HL-60 (cell line): ENCODE measurements at regions not wholly inside any gene's neighbourhood (a gene's known extent, or its start where the extent isn't known, plus 50 kb on each side); places are given as distances from the start of the nearest gene placed in this dataset.
"Not testable (repeated sequence)": the region's sequence is repeated elsewhere in the genome, so short reads cannot be mapped to it uniquely, and the experiment has no call there.

Experiments
- DNase-seq, 2 experiments: peaks; one replicate each; pipeline ENCODE4 v3.0.0-alpha.2; 2010 to 2020; ENCODE audit warnings: low read depth in 1 of 2, low spot score in 1 of 2
- H3K27ac ChIP-seq: fragments of 250-450 bp; sonication (Bioruptor Pico); replicated peaks from 2 replicates; pipeline ENCODE4 v1.5.1; 2020; ENCODE audit warnings: mild to moderate bottlenecking, moderate library complexity
- H3K27me3 ChIP-seq: fragments of 250-450 bp; sonication (Bioruptor Pico); 2 replicates; pipeline ENCODE4 v1.5.1; 2021; ENCODE audit warnings: mild to moderate bottlenecking, moderate library complexity; ENCODE audit not compliant: insufficient read depth, poor library complexity, severe bottlenecking
- H3K4me3 ChIP-seq: replicated peaks from 2 replicates; pipeline ENCODE4 v1.5.1; 2011; ENCODE audit warnings: mild to moderate bottlenecking, control low read depth, low read length; ENCODE audit not compliant: insufficient read depth
- GABPA ChIP-seq: IDR thresholded peaks from 2 replicates; pipeline ENCODE4 v1.6.1; 2012; ENCODE audit warnings: low read depth
- POLR2AphosphoS5 ChIP-seq: IDR thresholded peaks from 2 replicates; pipeline ENCODE4 v1.6.1; 2012; ENCODE audit warnings: low read depth
- SPI1 ChIP-seq: IDR thresholded peaks from 2 replicates; pipeline ENCODE4 v1.6.1; 2012; ENCODE audit warnings: low read depth, mild to moderate bottlenecking, borderline replicate concordance
- TF ChIP-seq, protein P1 (sequence below): IDR thresholded peaks from one replicate; pipeline ENCODE4 v1.5.1; 2011; ENCODE audit warnings: low read length, control low read depth, inconsistent platforms; ENCODE audit not compliant: insufficient read depth
- TF ChIP-seq, protein P2 (sequence below): IDR thresholded peaks from 2 replicates; pipeline ENCODE4 v1.6.1; 2012; ENCODE audit warnings: low read depth; ENCODE audit not compliant: insufficient replicate concordance

DNA sequence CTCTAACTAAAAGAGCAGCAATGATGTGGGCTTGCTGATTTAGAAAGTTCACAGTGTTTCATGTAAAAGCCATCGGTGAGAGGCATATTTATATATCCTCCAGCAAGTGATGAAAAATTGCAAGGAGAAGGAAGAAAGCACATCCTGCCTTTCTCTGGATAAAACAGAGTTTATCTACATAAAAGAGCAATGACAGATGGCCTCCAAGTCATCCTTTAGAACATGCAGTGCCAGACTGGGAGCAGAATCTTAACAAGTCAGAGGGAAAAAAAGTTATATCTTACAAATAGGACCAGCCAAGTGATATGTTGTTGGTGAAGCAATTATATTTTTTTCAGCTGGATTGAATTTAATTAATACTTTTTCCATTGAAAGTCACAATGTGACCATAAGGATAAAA, 253.8 kb upstream of the MGMT start:
- no peaks in the 10 kb centered on the region for H3K27me3 ChIP-seq
- no peak overlapping the region for H3K4me3 ChIP-seq
- TF ChIP-seq, protein P1, sequence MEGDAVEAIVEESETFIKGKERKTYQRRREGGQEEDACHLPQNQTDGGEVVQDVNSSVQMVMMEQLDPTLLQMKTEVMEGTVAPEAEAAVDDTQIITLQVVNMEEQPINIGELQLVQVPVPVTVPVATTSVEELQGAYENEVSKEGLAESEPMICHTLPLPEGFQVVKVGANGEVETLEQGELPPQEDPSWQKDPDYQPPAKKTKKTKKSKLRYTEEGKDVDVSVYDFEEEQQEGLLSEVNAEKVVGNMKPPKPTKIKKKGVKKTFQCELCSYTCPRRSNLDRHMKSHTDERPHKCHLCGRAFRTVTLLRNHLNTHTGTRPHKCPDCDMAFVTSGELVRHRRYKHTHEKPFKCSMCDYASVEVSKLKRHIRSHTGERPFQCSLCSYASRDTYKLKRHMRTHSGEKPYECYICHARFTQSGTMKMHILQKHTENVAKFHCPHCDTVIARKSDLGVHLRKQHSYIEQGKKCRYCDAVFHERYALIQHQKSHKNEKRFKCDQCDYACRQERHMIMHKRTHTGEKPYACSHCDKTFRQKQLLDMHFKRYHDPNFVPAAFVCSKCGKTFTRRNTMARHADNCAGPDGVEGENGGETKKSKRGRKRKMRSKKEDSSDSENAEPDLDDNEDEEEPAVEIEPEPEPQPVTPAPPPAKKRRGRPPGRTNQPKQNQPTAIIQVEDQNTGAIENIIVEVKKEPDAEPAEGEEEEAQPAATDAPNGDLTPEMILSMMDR: no peak
- no peak for TF ChIP-seq GABPA
- TF ChIP-seq, protein P2, sequence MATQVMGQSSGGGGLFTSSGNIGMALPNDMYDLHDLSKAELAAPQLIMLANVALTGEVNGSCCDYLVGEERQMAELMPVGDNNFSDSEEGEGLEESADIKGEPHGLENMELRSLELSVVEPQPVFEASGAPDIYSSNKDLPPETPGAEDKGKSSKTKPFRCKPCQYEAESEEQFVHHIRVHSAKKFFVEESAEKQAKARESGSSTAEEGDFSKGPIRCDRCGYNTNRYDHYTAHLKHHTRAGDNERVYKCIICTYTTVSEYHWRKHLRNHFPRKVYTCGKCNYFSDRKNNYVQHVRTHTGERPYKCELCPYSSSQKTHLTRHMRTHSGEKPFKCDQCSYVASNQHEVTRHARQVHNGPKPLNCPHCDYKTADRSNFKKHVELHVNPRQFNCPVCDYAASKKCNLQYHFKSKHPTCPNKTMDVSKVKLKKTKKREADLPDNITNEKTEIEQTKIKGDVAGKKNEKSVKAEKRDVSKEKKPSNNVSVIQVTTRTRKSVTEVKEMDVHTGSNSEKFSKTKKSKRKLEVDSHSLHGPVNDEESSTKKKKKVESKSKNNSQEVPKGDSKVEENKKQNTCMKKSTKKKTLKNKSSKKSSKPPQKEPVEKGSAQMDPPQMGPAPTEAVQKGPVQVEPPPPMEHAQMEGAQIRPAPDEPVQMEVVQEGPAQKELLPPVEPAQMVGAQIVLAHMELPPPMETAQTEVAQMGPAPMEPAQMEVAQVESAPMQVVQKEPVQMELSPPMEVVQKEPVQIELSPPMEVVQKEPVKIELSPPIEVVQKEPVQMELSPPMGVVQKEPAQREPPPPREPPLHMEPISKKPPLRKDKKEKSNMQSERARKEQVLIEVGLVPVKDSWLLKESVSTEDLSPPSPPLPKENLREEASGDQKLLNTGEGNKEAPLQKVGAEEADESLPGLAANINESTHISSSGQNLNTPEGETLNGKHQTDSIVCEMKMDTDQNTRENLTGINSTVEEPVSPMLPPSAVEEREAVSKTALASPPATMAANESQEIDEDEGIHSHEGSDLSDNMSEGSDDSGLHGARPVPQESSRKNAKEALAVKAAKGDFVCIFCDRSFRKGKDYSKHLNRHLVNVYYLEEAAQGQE: no peak
- no peak overlapping the region for H3K27ac ChIP-seq
- no peak for DNase-seq

DNA sequence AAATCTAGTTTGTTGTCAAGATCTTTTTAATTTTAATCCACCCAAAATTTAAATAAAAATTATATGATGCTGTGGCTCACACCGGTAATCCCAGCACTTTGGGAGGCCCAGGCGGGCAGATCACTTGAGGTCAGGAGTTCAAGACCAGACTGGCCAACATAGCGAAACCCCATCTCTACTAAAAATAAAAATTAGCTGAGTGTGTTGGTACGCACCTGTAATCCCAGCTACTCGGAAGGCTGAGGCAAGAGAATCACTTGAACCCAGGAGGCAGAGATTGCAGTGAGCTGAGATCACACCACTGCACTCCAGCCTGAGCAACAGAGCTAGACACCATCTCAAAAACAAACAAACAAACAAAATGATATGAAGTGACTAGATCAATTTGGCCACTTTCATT, 253.0 kb upstream of the MGMT start:
- DNase-seq, H3K4me3 ChIP-seq, H3K27me3 ChIP-seq, H3K27ac ChIP-seq: not testable (repeated sequence)

DNA sequence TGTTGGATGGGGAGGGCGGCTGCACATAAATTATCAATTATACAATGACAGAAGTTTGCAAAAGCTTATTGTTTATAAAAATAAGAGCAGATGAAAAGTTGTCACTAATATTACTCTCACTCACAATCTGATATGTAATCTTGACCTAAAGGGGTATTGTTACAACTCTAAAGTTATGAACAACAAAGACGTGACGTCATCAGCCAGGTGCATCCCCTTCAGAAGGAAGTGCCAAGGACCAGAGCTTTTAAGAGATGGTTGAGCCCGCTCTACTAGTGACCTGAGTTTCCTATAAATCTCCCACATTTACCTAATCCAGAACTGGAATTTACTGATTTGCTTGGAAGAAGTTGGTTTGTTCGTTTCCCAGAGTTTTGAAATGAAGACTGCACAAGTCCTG, 247.7 kb upstream of the MGMT start:
- no peaks in the 10 kb centered on the region for H3K27me3 ChIP-seq
- no peak overlapping the region for H3K4me3 ChIP-seq
- no peak for TF ChIP-seq GABPA
- TF ChIP-seq, protein P1: no peak
- TF ChIP-seq, protein P2: no peak
- TF ChIP-seq SPI1: no peak
- no peak for TF ChIP-seq POLR2AphosphoS5
- DNase-seq: no peak
- no peak overlapping the region for H3K27ac ChIP-seq

DNA sequence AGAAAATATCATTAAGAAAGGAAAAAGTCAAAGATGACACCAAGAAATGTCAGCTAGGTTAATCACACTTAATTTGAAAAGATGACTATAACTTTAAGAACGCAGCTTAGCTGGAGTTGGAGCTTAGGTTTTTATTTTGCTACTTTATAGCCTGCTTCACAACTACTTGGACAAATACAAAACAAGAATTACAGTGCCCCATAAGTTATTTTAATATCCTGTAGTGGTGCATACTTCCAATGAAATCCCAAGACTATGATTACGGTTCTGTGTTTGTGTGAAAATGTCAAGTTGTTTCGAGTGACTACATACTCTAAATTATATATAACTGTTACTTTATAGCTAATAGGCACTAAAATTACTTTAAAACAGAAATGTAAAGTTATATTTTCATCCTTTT, 244.6 kb upstream of the MGMT start:
- Histone ChIP-seq H3K27me3 (no peaks in the 10 kb centered on the region), H3K4me3 (no peak overlapping the region), H3K27ac (no peak overlapping the region)
- DNase-seq: no peak
- TF ChIP-seq POLR2AphosphoS5 (no peak), SPI1 (no peak), GABPA (no peak)
- TF ChIP-seq, protein P1: no peak
- TF ChIP-seq, protein P2: no peak
